Left lung (tissue), 4 donors: ENCODE measurements at regions not wholly inside any gene's neighbourhood (a gene's known extent, or its start where the extent isn't known, plus 50 kb on each side); places are given as distances from the start of the nearest gene placed in this dataset.

Experiments used
- ATAC-seq: fragments of 200-7000 bp; cut with Tn5 transposase; one replicate; pipeline ENCODE4 v1.9.1; 2020; ENCODE audit warnings: moderate library complexity
- DNase-seq, 4 donors: peaks; one replicate each; pipeline ENCODE4 v3.0.0-alpha.2; 2013 to 2020
- H3K27ac ChIP-seq, 2 donors: fragments of 200-600 bp; sonication (generic) in 1 of 2; one replicate each; pipeline versions ENCODE4 v1.5.0 to v1.8.0; 2020 to 2021
- H3K27me3 ChIP-seq, 2 donors: fragments of 200-600 bp; sonication (generic) in 1 of 2; one replicate each; pipeline versions ENCODE4 v1.5.0 to v1.8.0; 2020 to 2021
- H3K36me3 ChIP-seq, 2 donors: fragments of 200-600 bp; sonication (generic) in 1 of 2; one replicate each; pipeline versions ENCODE4 v1.5.0 to v1.8.0; 2020 to 2021
- H3K4me1 ChIP-seq, 2 donors: fragments of 200-600 bp; one replicate each; pipeline ENCODE4 v1.8.0; 2021
- H3K4me3 ChIP-seq, 2 donors: fragments of 200-600 bp; sonication (generic) in 1 of 2; one replicate each; pipeline versions ENCODE4 v1.5.0 to v1.8.0; 2020 to 2021; ENCODE audit warnings: mild to moderate bottlenecking in 1 of 2
- H3K9me3 ChIP-seq, 2 donors: fragments of 200-600 bp; sonication (generic) in 1 of 2; one replicate each; pipeline versions ENCODE4 v1.5.0 to v1.8.0; 2020 to 2021
- CTCF ChIP-seq, 2 donors: fragments of 200-600 bp; sonication (generic) in 1 of 2; IDR thresholded peaks; one replicate each; pipeline versions ENCODE4 v1.5.0 to v1.8.0; 2021; ENCODE audit warnings: antibody characterized with exemption in 2 of 2
- intact Hi-C, 2 donors: fragments of 100-400 bp; cut with DNase I; formaldehyde crosslinking; loops; one replicate each; pipeline versions ENCODE4 v1.11.2 to v1.14.2; 2022
- donor health status: DM: no; HTN: yes; CAD: no.
- donor health status: DM: no; HTN: no; CAD: no.

DNA sequence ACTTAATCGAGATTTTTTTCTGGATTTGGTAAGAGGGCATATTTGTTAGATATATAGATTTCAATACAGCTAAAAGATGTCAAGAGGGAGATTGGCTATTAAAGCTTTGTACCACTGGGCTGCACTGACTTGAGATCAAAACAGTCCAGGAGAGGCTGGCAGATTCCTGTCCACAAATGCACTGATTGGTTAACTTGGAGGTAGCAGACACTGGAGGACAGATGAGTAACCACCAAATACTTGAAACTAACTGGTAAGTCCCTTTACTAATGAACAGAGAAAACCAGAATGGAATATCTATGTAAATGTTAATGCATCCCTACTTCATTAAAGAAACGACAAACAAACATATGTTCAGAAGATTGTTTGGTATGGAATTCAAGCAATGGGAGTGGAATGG lies 416.6 kb downstream of the LRIG3 start:
- Histone ChIP-seq H3K27ac (no peak overlapping the region), H3K27me3 (no peaks in the 10 kb centered on the region), H3K36me3 (no peaks in the 10 kb centered on the region), H3K9me3 (no peaks in the 10 kb centered on the region), H3K4me1 (no peaks in the 10 kb centered on the region), H3K4me3 (no peak overlapping the region)
- no peak for ATAC-seq
- intact Hi-C loops: no loop called here
- TF ChIP-seq CTCF (IDR thresholded peaks at IDR 0.05): no peak
- DNase-seq: no peak

DNA sequence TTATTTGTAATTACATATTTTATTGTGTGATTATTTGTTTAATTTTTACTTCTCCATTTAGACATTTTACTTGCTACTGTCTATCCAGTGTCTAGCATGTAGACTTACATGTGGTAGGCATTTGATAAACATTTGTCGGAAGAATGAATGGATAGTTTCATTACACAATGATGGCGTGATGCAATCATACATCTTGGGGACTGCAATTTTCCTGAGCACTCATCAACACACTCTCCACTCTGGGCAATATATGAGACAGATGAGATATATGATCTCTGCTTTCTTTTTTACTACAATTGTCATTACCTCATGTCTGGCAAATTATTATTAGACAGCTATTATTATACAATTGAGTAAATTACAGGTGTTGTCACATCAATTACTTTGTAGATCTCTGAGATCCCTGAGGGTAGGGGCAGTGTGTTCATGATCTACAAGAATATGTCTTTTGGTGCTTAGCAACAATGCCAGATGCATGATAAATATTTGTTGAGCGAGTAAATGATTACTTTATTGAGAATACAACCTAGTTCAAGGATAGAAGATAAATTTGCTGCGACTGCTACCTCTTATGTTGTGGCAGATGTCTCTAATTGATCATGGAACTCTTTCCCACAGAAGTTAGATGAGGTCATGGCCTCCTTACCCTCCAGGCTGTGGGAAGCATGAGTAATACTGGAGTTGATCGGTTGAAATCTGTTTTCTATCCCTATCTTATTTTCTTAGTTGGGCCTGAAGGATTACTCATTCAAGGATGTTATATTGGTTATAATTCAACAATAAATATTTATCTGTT lies 416.0 kb downstream of the LRIG3 start:
- no peak overlapping the region for H3K4me3 ChIP-seq
- TF ChIP-seq CTCF (IDR thresholded peaks at IDR 0.05): no peak
- H3K36me3 ChIP-seq: no peaks in the 10 kb centered on the region
- H3K4me1 ChIP-seq: no peaks in the 10 kb centered on the region
- intact Hi-C loops: no loop called here
- ATAC-seq (no peak), DNase-seq (no peak)
- H3K27ac ChIP-seq: no peak overlapping the region
- H3K27me3 ChIP-seq: no peaks in the 10 kb centered on the region
- H3K9me3 ChIP-seq: no peaks in the 10 kb centered on the region

DNA sequence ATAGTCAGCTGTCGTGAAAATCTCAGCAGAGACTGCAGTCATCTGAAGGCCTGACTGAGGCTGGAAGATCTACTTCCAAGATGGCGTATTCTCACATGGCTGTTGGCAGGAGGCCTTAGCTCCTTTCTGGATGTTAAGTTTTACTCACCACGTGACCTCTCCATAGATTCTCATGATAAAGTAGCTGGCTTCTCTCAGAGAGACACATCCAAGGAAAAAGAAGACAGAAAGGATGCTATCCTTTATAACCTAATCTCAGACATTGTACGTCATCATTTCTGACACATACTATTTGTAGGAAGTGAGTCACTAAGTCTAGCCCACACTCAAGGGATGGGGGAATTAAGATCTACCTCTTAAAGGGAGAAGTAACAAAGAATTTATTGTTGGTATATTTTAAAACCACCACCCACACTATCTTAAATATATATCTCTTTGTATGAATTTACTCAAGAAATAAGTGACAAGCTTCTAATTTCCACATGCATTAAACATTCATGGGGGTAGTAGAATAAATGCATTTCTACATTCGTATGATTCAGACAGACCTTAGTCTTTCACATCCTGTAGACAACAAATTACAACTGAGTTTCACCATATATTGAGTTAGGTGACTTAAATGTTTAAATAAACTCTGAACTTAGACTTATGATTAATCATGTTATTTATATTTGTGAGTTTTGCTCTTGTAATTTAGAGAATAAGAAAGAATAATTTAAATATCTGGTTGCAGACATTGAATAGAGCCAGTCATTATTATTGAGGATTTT lies 411.0 kb downstream of the LRIG3 start:
- no peak overlapping the region for H3K27ac ChIP-seq
- H3K36me3 ChIP-seq: no peaks in the 10 kb centered on the region
- intact Hi-C loops: no loop called here
- DNase-seq (no peak), ATAC-seq (no peak)
- H3K4me1 ChIP-seq: no peaks in the 10 kb centered on the region
- H3K4me3 ChIP-seq: no peak overlapping the region
- no peak for TF ChIP-seq CTCF (IDR thresholded peaks at IDR 0.05)
- no peaks in the 10 kb centered on the region for H3K9me3 ChIP-seq
- H3K27me3 ChIP-seq: no peaks in the 10 kb centered on the region

DNA sequence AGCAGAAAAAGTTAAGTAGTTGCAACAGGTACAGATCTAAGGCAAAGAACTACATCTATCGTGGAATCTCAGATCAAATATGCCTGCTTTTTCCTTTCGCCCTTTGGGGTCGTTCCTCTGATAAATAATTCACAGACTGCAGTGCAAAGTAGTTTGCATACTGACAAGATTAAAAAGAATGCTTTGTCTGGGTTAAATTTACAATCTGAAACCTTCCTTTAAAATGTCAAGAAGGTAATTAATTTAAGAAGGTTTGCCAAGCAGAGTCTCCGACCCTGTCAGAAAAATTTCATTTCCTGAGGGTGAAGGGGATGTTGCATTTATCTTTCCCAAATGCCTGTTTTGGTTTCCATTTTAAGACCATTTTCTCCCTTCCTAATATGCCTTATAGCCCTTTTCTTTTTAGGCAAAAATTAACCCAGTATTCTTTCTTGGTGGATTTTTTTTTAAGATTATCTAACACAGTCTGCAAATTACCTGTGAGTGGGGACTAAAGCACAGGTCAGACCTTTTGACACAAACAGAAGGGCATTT lies 406.9 kb downstream of the LRIG3 start:
- TF ChIP-seq CTCF (IDR thresholded peaks at IDR 0.05): no peak
- intact Hi-C loops: no loop called here
- H3K27ac ChIP-seq: no peak overlapping the region
- H3K4me1 ChIP-seq: no peaks in the 10 kb centered on the region
- no peaks in the 10 kb centered on the region for H3K36me3 ChIP-seq
- H3K4me3 ChIP-seq: no peak overlapping the region
- peaks cover 0 to 19% of the 10 kb centered on the region in 2 donors for H3K9me3 ChIP-seq
- ATAC-seq (no peak), DNase-seq (no peak)
- H3K27me3 ChIP-seq: no peaks in the 10 kb centered on the region

DNA sequence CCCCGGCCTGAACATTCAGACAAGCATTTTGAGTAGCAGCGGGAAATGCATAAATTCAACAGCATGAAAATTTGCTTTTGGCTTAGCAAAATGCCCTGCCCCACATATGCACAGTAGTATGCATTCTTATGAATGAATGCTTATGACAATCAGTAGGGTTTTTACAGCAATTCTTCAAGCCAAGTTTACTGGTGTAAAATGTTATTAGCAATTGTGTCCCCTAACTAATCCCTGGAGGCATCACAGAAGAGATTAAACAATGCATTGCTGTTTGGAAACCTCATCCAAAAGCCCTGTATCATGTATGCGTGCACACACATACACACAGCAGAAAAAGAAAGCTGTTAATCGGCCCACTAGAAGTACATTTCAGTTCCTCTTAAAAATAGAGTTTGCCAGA lies 406.5 kb downstream of the LRIG3 start:
- Histone ChIP-seq H3K27ac (no peak overlapping the region), H3K36me3 (no peaks in the 10 kb centered on the region), H3K4me1 (no peaks in the 10 kb centered on the region), H3K4me3 (no peak overlapping the region), H3K9me3 (peaks cover 0 to 23% of the 10 kb centered on the region in 2 donors), H3K27me3 (no peaks in the 10 kb centered on the region)
- ATAC-seq (no peak), DNase-seq (no peak)
- no peak for TF ChIP-seq CTCF (IDR thresholded peaks at IDR 0.05)
- intact Hi-C loops: no loop called here
